Pancreas (tissue), 10 donors: ENCODE measurements at regions not wholly inside any gene's neighbourhood (a gene's known extent, or its start where the extent isn't known, plus 50 kb on each side); places are given as distances from the start of the nearest gene placed in this dataset.

Experiments used
- ATAC-seq, 4 donors: fragments of 200-7000 bp; cut with Tn5 transposase; one replicate each; pipeline versions ENCODE4 v1.8.0 to v1.9.1; 2020; ENCODE audit warnings: mild to moderate bottlenecking in 4 of 4, moderate library complexity in 4 of 4
- DNase-seq, 6 donors: peaks; one replicate each; pipeline ENCODE4 v3.0.0-alpha.2; 2020
- FAIRE-seq: peaks from 2 replicates; lab custom pipeline; 2012; peaks lifted over from hg19 to GRCh38; lab: Jason Lieb, UNC
- H3K27ac ChIP-seq, 4 donors: fragments of 200-600 bp; sonication (generic); 1 replicate in 3 of 4; 2 replicates in 1 of 4; pipeline versions ENCODE4 v1.5.0 to v1.8.0; 2020
- H3K27me3 ChIP-seq, 4 donors: fragments of 200-600 bp; one replicate each; pipeline ENCODE4 v1.8.0; 2021
- H3K36me3 ChIP-seq, 3 donors: fragments of 200-600 bp; sonication (generic) in 1 of 3; one replicate each; pipeline versions ENCODE4 v1.5.0 to v1.8.0; 2020 to 2021
- H3K4me1 ChIP-seq, 3 donors: fragments of 200-600 bp; one replicate each; pipeline ENCODE4 v1.8.0; 2021
- H3K4me3 ChIP-seq, 4 donors: fragments of 200-600 bp; sonication (generic) in 2 of 4; one replicate each; pipeline versions ENCODE4 v1.5.0 to v1.8.0; 2020 to 2021
- H3K9me3 ChIP-seq, 4 donors: fragments of 200-600 bp; one replicate each; pipeline ENCODE4 v1.8.0; 2021
- WGBS, 2 donors: extraction: QIAGEN DNeasy Blood & Tissue Kit; methylation state at CpG; one replicate each; pipeline ENCODE4 v1.1.7; 2013; 5-methylcytosine and 5-hydroxymethylcytosine counted together
- intact Hi-C, 3 donors: fragments of 100-400 bp; cut with DNase I; formaldehyde crosslinking; loops; one replicate each; pipeline versions ENCODE4 v1.11.1 to v1.14.2; 2022
- TF ChIP-seq, protein P1 (sequence below), 4 donors: fragments of 200-600 bp; sonication (generic) in 3 of 4; IDR thresholded peaks; one replicate each; pipeline versions ENCODE4 v1.5.0 to v1.8.0; 2021; ENCODE audit warnings: antibody characterized with exemption in 4 of 4
- donor health status: healthy with polysubstance abuse.
- donor health status: DM: no; HTN: no; CAD: no; lungs with moderate emphysema.
- donor health status: DM: no; HTN: no; CAD: no.
- donor health status: control.
- donor health status: control.
- donor health status: Bipolar disorder and iron deficiency.
- donor health status: DM: yes; HTN: yes; CAD: no.
- donor health status: DM: no; HTN: no; CAD: no.
- donor health status: DM: no; HTN: no; CAD: no.
- donor health status: DM: yes; HTN: yes; CAD: no.

GRCh38 chr7:97466999-97467740 is 264.7 kb upstream of the TAC1 start:
- H3K4me3 ChIP-seq = no peak overlapping the region
- intact Hi-C loops = no loop called here
- FAIRE-seq (no peak), DNase-seq (no peak), ATAC-seq (no peak)
- no peaks in the 10 kb centered on the region for H3K9me3 ChIP-seq
- no peaks in the 10 kb centered on the region for H3K27me3 ChIP-seq
- TF ChIP-seq, protein P1, sequence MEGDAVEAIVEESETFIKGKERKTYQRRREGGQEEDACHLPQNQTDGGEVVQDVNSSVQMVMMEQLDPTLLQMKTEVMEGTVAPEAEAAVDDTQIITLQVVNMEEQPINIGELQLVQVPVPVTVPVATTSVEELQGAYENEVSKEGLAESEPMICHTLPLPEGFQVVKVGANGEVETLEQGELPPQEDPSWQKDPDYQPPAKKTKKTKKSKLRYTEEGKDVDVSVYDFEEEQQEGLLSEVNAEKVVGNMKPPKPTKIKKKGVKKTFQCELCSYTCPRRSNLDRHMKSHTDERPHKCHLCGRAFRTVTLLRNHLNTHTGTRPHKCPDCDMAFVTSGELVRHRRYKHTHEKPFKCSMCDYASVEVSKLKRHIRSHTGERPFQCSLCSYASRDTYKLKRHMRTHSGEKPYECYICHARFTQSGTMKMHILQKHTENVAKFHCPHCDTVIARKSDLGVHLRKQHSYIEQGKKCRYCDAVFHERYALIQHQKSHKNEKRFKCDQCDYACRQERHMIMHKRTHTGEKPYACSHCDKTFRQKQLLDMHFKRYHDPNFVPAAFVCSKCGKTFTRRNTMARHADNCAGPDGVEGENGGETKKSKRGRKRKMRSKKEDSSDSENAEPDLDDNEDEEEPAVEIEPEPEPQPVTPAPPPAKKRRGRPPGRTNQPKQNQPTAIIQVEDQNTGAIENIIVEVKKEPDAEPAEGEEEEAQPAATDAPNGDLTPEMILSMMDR (IDR thresholded peaks at IDR 0.05) = no peak
- H3K4me1 ChIP-seq = no peaks in the 10 kb centered on the region
- WGBS, 2 donors = 44 to 53% methylated on average over 6 of the region's 6 CpGs
- H3K27ac ChIP-seq = no peak overlapping the region
- no peaks in the 10 kb centered on the region for H3K36me3 ChIP-seq

- TF ChIP-seq, protein P1 (IDR thresholded peaks at IDR 0.05) = no peak
- FAIRE-seq (no peak), DNase-seq (no peak), ATAC-seq (no peak)
- intact Hi-C loops = no loop called here
- 68 to 84% methylated on average over 3 of the region's 3 CpGs for WGBS, 2 donors
- Histone ChIP-seq H3K36me3 (no peaks in the 10 kb centered on the region), H3K27ac (no peak overlapping the region), H3K9me3 (no peaks in the 10 kb centered on the region), H3K4me3 (no peak overlapping the region), H3K4me1 (no peaks in the 10 kb centered on the region), H3K27me3 (no peaks in the 10 kb centered on the region)
These were observed 263.4 kb upstream of the TAC1 start for GRCh38 chr7:97468493-97468892.

GRCh38 chr7:97470726-97471125 is 261.2 kb upstream of the TAC1 start:
- DNase-seq (no peak), FAIRE-seq (no peak), ATAC-seq (no peak)
- H3K9me3 ChIP-seq = no peaks in the 10 kb centered on the region
- no peak overlapping the region for H3K4me3 ChIP-seq
- WGBS, 2 donors = 68 to 78% methylated on average over 5 of the region's 5 CpGs
- TF ChIP-seq, protein P1 (IDR thresholded peaks at IDR 0.05) = no peak
- no peaks in the 10 kb centered on the region for H3K36me3 ChIP-seq
- no peak overlapping the region for H3K27ac ChIP-seq
- H3K4me1 ChIP-seq = no peaks in the 10 kb centered on the region
- intact Hi-C loops = no loop called here
- no peaks in the 10 kb centered on the region for H3K27me3 ChIP-seq

- DNase-seq (no peak), ATAC-seq (no peak), FAIRE-seq (no peak)
- Histone ChIP-seq H3K4me3 (no peak overlapping the region), H3K36me3 (no peaks in the 10 kb centered on the region), H3K9me3 (no peaks in the 10 kb centered on the region), H3K27ac (no peak overlapping the region), H3K27me3 (no peaks in the 10 kb centered on the region), H3K4me1 (no peaks in the 10 kb centered on the region)
- intact Hi-C loops = no loop called here
- TF ChIP-seq, protein P1 (IDR thresholded peaks at IDR 0.05) = no peak
- 49 to 65% methylated on average over 3 of the region's 3 CpGs for WGBS, 2 donors
These were observed 260.4 kb upstream of the TAC1 start for GRCh38 chr7:97471491-97471890.

GRCh38 chr7:97479740-97480290 is 252.1 kb upstream of the TAC1 start:
- TF ChIP-seq, protein P1 (IDR thresholded peaks at IDR 0.05) = no peak
- Histone ChIP-seq H3K4me1 (no peaks in the 10 kb centered on the region), H3K36me3 (no peaks in the 10 kb centered on the region), H3K27me3 (no peaks in the 10 kb centered on the region), H3K9me3 (no peaks in the 10 kb centered on the region), H3K27ac (no peak overlapping the region), H3K4me3 (no peak overlapping the region)
- ATAC-seq (no peak), FAIRE-seq (no peak), DNase-seq (no peak)
- intact Hi-C loops = no loop called here
- WGBS, 2 donors = 31 to 36% methylated on average over 6 of the region's 6 CpGs
